Astrocyte (in vitro differentiated cells and primary cell): ENCODE measurements at regions not wholly inside any gene's neighbourhood (a gene's known extent, or its start where the extent isn't known, plus 50 kb on each side); places are given as distances from the start of the nearest gene placed in this dataset.

Experiments used
- DNase-seq: peaks from one replicate; pipeline ENCODE4 v3.0.0-alpha.2; 2010; ENCODE audit warnings: low read depth
- FAIRE-seq: peaks from 2 replicates; lab custom pipeline; 2011; peaks lifted over from hg19 to GRCh38; lab: Jason Lieb, UNC
- H2AFZ ChIP-seq: 2 replicates; pipeline ENCODE4 v1.6.0; 2012; ENCODE audit warnings: low read depth, low read length, inconsistent platforms
- H3K27ac ChIP-seq: 2 replicates; pipeline ENCODE4 v1.5.1; 2011; ENCODE audit warnings: low read depth, low read length, inconsistent platforms
- H3K27me3 ChIP-seq: 2 replicates; pipeline ENCODE4 v1.6.0; 2011; ENCODE audit warnings: low read length, inconsistent platforms; ENCODE audit not compliant: insufficient read depth
- H3K36me3 ChIP-seq: 2 replicates; pipeline ENCODE4 v1.5.1; 2011; ENCODE audit warnings: low read length, inconsistent platforms; ENCODE audit not compliant: insufficient read depth
- H3K4me1 ChIP-seq: 2 replicates; pipeline ENCODE4 v1.5.1; 2011; ENCODE audit warnings: low read length, inconsistent platforms; ENCODE audit not compliant: insufficient read depth
- H3K4me2 ChIP-seq: 2 replicates; pipeline ENCODE4 v1.6.0; 2012; ENCODE audit warnings: low read length, inconsistent platforms
- H3K4me3 ChIP-seq: 2 replicates; pipeline ENCODE4 v1.5.1; 2011; ENCODE audit warnings: low read depth, mild to moderate bottlenecking, low read length, inconsistent platforms; ENCODE audit not compliant: insufficient read depth
- H3K79me2 ChIP-seq: 2 replicates; pipeline ENCODE4 v1.6.0; 2012; ENCODE audit warnings: mild to moderate bottlenecking, low read length, inconsistent platforms; ENCODE audit not compliant: insufficient read depth
- H3K9ac ChIP-seq: 2 replicates; pipeline ENCODE4 v1.6.0; 2012; ENCODE audit warnings: mild to moderate bottlenecking, low read length, inconsistent platforms
- H3K9me3 ChIP-seq: 2 replicates; pipeline ENCODE4 v1.5.1; 2012; ENCODE audit warnings: low read depth, mild to moderate bottlenecking, low read length, inconsistent platforms; ENCODE audit not compliant: insufficient read depth
- H4K20me1 ChIP-seq: 2 replicates; pipeline ENCODE4 v1.6.0; 2012; ENCODE audit warnings: low read length, inconsistent platforms; ENCODE audit not compliant: insufficient read depth
- H3K27ac Mint-ChIP-seq: one replicate; pipeline ENCODE4 v1.8.0; 2021; ENCODE audit warnings: mild to moderate bottlenecking, mixed read lengths; ENCODE audit not compliant: unreplicated experiment
- H3K27me3 Mint-ChIP-seq: one replicate; pipeline ENCODE4 v1.8.0; 2021; ENCODE audit warnings: low read depth, mixed read lengths; ENCODE audit not compliant: unreplicated experiment
- H3K36me3 Mint-ChIP-seq: one replicate; pipeline ENCODE4 v1.8.0; 2021; ENCODE audit warnings: low read depth, mixed read lengths; ENCODE audit not compliant: unreplicated experiment
- H3K4me1 Mint-ChIP-seq: one replicate; pipeline ENCODE4 v1.8.0; 2021; ENCODE audit warnings: low read depth, mixed read lengths; ENCODE audit not compliant: unreplicated experiment
- H3K4me3 Mint-ChIP-seq: one replicate; pipeline ENCODE4 v1.8.0; 2021; ENCODE audit warnings: mild to moderate bottlenecking, moderate library complexity, mixed read lengths; ENCODE audit not compliant: unreplicated experiment
- H3K9me3 Mint-ChIP-seq: one replicate; pipeline ENCODE4 v1.8.0; 2021; ENCODE audit warnings: mild to moderate bottlenecking, mixed read lengths; ENCODE audit not compliant: unreplicated experiment
- EZH2 ChIP-seq: IDR thresholded peaks from 2 replicates; pipeline ENCODE4 v1.6.1; 2012; ENCODE audit warnings: mild to moderate bottlenecking, low read length, inconsistent platforms; ENCODE audit not compliant: insufficient read depth
- TF ChIP-seq, protein P1 (sequence below): IDR thresholded peaks from 2 replicates; pipeline ENCODE4 v1.5.1; 2011; ENCODE audit warnings: low read depth, mild to moderate bottlenecking, inconsistent platforms, low read length, moderate library complexity; ENCODE audit not compliant: insufficient read depth

DNA sequence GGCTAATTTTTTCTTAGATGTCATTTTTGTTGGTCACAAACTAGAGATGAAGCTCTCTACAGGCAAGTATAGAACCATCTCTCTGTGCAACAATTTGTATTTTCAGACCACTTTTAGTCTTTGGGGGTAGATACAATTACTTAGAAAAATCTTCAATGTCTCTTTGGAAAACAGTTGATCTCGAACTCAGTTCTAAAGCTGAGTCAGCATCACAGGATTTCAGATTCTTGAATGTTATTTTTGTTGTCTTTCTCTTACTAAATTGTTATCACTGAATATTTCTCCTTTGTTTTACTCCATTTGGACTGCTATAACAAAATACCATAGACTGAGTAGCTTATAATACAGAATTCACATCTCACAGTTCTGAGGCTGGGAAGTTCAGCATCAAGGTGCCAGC, 1557.0 kb downstream of the SI start:
- no peak for TF ChIP-seq EZH2
- TF ChIP-seq, protein P1, sequence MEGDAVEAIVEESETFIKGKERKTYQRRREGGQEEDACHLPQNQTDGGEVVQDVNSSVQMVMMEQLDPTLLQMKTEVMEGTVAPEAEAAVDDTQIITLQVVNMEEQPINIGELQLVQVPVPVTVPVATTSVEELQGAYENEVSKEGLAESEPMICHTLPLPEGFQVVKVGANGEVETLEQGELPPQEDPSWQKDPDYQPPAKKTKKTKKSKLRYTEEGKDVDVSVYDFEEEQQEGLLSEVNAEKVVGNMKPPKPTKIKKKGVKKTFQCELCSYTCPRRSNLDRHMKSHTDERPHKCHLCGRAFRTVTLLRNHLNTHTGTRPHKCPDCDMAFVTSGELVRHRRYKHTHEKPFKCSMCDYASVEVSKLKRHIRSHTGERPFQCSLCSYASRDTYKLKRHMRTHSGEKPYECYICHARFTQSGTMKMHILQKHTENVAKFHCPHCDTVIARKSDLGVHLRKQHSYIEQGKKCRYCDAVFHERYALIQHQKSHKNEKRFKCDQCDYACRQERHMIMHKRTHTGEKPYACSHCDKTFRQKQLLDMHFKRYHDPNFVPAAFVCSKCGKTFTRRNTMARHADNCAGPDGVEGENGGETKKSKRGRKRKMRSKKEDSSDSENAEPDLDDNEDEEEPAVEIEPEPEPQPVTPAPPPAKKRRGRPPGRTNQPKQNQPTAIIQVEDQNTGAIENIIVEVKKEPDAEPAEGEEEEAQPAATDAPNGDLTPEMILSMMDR = no peak
- H3K4me3 Mint-ChIP-seq = no peak overlapping the region
- FAIRE-seq = no peak
- H3K27me3 Mint-ChIP-seq = no peaks in the 10 kb centered on the region
- Histone ChIP-seq H3K36me3 (no peaks in the 10 kb centered on the region), H3K4me3 (no peak overlapping the region), H3K4me1 (no peaks in the 10 kb centered on the region), H2AFZ (no peak overlapping the region), H3K4me2 (no peak overlapping the region), H4K20me1 (no peaks in the 10 kb centered on the region), H3K27me3 (no peaks in the 10 kb centered on the region), H3K27ac (no peak overlapping the region), H3K9ac (no peak overlapping the region), H3K79me2 (no peaks in the 10 kb centered on the region), H3K9me3 (no peaks in the 10 kb centered on the region)
- H3K27ac Mint-ChIP-seq = no peak overlapping the region
- no peaks in the 10 kb centered on the region for H3K4me1 Mint-ChIP-seq
- H3K9me3 Mint-ChIP-seq = no peaks in the 10 kb centered on the region
- no peaks in the 10 kb centered on the region for H3K36me3 Mint-ChIP-seq
- DNase-seq = no peak

DNA sequence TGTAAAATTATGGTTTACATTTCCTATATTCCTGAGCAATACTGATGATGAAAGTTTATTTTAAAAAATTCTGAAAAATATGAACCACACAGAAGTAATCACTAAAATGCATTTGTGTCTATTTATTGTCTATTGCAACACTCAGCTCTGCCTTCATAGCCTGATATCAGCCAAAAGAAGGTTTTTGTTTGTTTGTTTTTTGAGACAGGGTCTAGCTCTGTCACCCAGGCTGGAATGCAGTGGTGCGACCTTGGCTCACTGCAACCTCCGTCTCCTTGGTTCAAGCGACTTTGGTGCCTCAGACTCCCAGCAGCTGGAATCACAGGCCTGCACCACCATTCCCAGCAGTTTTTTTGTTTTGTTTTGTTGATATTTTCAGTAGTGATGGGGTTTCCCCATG, 1560.2 kb downstream of the SI start:
- no peaks in the 10 kb centered on the region for H3K4me1 ChIP-seq
- H3K4me1 Mint-ChIP-seq = no peaks in the 10 kb centered on the region
- H3K27ac ChIP-seq = no peak overlapping the region
- no peaks in the 10 kb centered on the region for H3K36me3 ChIP-seq
- H3K27me3 Mint-ChIP-seq = no peaks in the 10 kb centered on the region
- no peaks in the 10 kb centered on the region for H3K36me3 Mint-ChIP-seq
- DNase-seq (no peak), FAIRE-seq (no peak)
- H3K27ac Mint-ChIP-seq = no peak overlapping the region
- H3K9me3 Mint-ChIP-seq = no peaks in the 10 kb centered on the region
- no peak overlapping the region for H3K4me2 ChIP-seq
- H4K20me1 ChIP-seq = no peaks in the 10 kb centered on the region
- no peak overlapping the region for H3K4me3 Mint-ChIP-seq
- H3K4me3 ChIP-seq = no peak overlapping the region
- no peaks in the 10 kb centered on the region for H3K27me3 ChIP-seq
- H3K79me2 ChIP-seq = no peaks in the 10 kb centered on the region
- no peak for TF ChIP-seq EZH2
- TF ChIP-seq, protein P1 = no peak
- no peaks in the 10 kb centered on the region for H3K9me3 ChIP-seq
- H2AFZ ChIP-seq = no peak overlapping the region
- H3K9ac ChIP-seq = no peak overlapping the region

DNA sequence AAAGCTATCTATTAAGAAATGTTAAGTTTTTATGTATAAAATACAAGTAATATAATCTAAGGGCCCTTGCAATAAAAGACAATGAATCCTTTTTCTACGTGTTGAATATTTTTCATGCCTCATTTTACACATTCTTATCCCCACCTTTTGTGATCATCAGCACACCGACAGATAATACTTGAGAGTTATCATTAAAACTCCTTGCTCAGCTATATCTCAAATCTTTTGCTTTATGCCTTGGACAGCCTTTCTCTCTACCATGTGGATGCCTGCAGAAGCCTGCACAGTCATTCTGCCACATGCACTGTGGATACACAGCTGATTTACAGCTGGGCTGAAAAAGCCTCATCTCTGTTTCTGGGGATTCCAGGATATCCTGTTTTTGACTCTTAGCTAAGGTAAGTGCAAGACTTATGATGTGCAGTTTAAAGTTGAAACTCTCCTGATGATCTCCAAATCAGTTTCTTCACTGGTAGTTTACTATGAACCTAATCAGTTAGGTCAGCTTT, 1565.1 kb downstream of the SI start:
- H3K27ac ChIP-seq = no peak overlapping the region
- Mint-ChIP-seq H3K36me3 (no peaks in the 10 kb centered on the region), H3K27ac (no peak overlapping the region), H3K4me1 (no peaks in the 10 kb centered on the region), H3K4me3 (no peak overlapping the region), H3K9me3 (no peaks in the 10 kb centered on the region), H3K27me3 (no peaks in the 10 kb centered on the region)
- no peaks in the 10 kb centered on the region for H3K9me3 ChIP-seq
- no peaks in the 10 kb centered on the region for H3K36me3 ChIP-seq
- H3K4me3 ChIP-seq = no peak overlapping the region
- H4K20me1 ChIP-seq = no peaks in the 10 kb centered on the region
- no peak for DNase-seq
- H3K4me2 ChIP-seq = no peak overlapping the region
- no peak for TF ChIP-seq EZH2
- TF ChIP-seq, protein P1 = no peak
- H3K27me3 ChIP-seq = no peaks in the 10 kb centered on the region
- no peak overlapping the region for H3K9ac ChIP-seq
- no peak overlapping the region for H2AFZ ChIP-seq
- FAIRE-seq = no peak
- H3K4me1 ChIP-seq = no peaks in the 10 kb centered on the region
- H3K79me2 ChIP-seq = no peaks in the 10 kb centered on the region
